NB4 (cell line): ENCODE measurements at regions not wholly inside any gene's neighbourhood (a gene's known extent, or its start where the extent isn't known, plus 50 kb on each side); places are given as distances from the start of the nearest gene placed in this dataset.

Source experiments
- CTCF ChIP-seq: IDR thresholded peaks from one replicate; pipeline ENCODE4 v1.5.1; 2012; ENCODE audit warnings: low read depth, low read length
- MAX ChIP-seq: IDR thresholded peaks from 2 replicates; pipeline ENCODE4 v1.6.1; 2011; ENCODE audit warnings: low read depth, low read length
- MYC ChIP-seq: IDR thresholded peaks from 2 replicates; pipeline ENCODE4 v1.6.1; 2011; ENCODE audit warnings: low read depth, low read length
- POLR2A ChIP-seq: IDR thresholded peaks from 2 replicates; pipeline ENCODE4 v1.6.1; 2011; ENCODE audit warnings: mild to moderate bottlenecking; ENCODE audit not compliant: insufficient read length; ENCODE audit errors: extremely low read depth

GRCh38 chr1:55272994-55273393 lies 57.8 kb upstream of the USP24 start:
- TF ChIP-seq CTCF = no peak
- no peak for TF ChIP-seq POLR2A
- TF ChIP-seq MAX = no peak
- no peak for TF ChIP-seq MYC
